Non-pigmented ciliary epithelial cell (primary cell): ENCODE measurements at regions not wholly inside any gene's neighbourhood (a gene's known extent, or its start where the extent isn't known, plus 50 kb on each side); places are given as distances from the start of the nearest gene placed in this dataset.
A peak's percentile ranks its signal among the peaks of the same experiment; 100 is the strongest.
"Not testable (repeated sequence)": the region's sequence is repeated elsewhere in the genome, so short reads cannot be mapped to it uniquely, and the experiment has no call there.

Experiments
- DNase-seq: peaks from one replicate; pipeline ENCODE4 v3.0.0-alpha.2; 2010; ENCODE audit warnings: low read depth

GRCh38 chr13:30816736-30817135, 81.4 kb downstream of the ALOX5AP start:
- DNase-seq = no peak

- peak; percentile 79 for DNase-seq
These were observed 83.1 kb downstream of the ALOX5AP start for GRCh38 chr13:30818323-30818960.

- DNase-seq = no peak
These were observed 84.0 kb downstream of the ALOX5AP start for GRCh38 chr13:30819136-30819888.

GRCh38 chr13:30821421-30821820, 84.7 kb upstream of the MEDAG start:
- no peak for DNase-seq

GRCh38 chr13:30824651-30825050, 81.4 kb upstream of the MEDAG start:
- DNase-seq = no peak

GRCh38 chr13:30826911-30827577, 79.0 kb upstream of the MEDAG start:
- DNase-seq = no peak

GRCh38 chr13:30827578-30827925, 78.5 kb upstream of the MEDAG start:
- no peak for DNase-seq

- DNase-seq = peak; percentile 60
These were observed 76.8 kb upstream of the MEDAG start for GRCh38 chr13:30829145-30829832.

GRCh38 chr13:30829833-30830637, 76.0 kb upstream of the MEDAG start:
- DNase-seq = no peak

GRCh38 chr13:30830638-30830965, 75.5 kb upstream of the MEDAG start:
- no peak for DNase-seq

GRCh38 chr13:30831515-30831914, 74.6 kb upstream of the MEDAG start:
- no peak for DNase-seq

GRCh38 chr13:30832377-30832776, 73.7 kb upstream of the MEDAG start:
- DNase-seq = no peak

- no peak for DNase-seq
These were observed 73.2 kb upstream of the MEDAG start for GRCh38 chr13:30832845-30833332.

GRCh38 chr13:30835442-30835841, 70.6 kb upstream of the MEDAG start:
- no peak for DNase-seq

- no peak for DNase-seq
These were observed 68.6 kb upstream of the MEDAG start for GRCh38 chr13:30837227-30838159.

GRCh38 chr13:30839636-30840035, 66.4 kb upstream of the MEDAG start:
- not testable (repeated sequence) for DNase-seq

- no peak for DNase-seq
These were observed 65.6 kb upstream of the MEDAG start for GRCh38 chr13:30840515-30840914.

GRCh38 chr13:30841154-30841553, 64.9 kb upstream of the MEDAG start:
- DNase-seq = no peak

GRCh38 chr13:30843548-30843947, 62.5 kb upstream of the MEDAG start:
- DNase-seq = no peak

GRCh38 chr13:30844548-30845296, 61.3 kb upstream of the MEDAG start:
- no peak for DNase-seq
